HepG2 (cell line): ENCODE measurements at regions not wholly inside any gene's neighbourhood (a gene's known extent, or its start where the extent isn't known, plus 50 kb on each side); places are given as distances from the start of the nearest gene placed in this dataset.

Source experiments
- BORCS8-MEF2B ChIP-seq: sonication (generic); formaldehyde crosslinking; IDR thresholded peaks from 2 replicates; pipeline ENCODE4 v1.8.0; 2022; ENCODE audit warnings: mild to moderate bottlenecking, missing genetic modification reagents
- CEBPB ChIP-seq: IDR thresholded peaks from 2 replicates; pipeline ENCODE4 v1.6.1; 2011; ENCODE audit warnings: low read depth, low read length, improper control_type of control experiment, borderline replicate concordance
- FOXA3 ChIP-seq: IDR thresholded peaks from 2 replicates; pipeline ENCODE4 v1.6.1; 2016; ENCODE audit warnings: missing genetic modification reagents, missing compliant biosample characterization
- POLR2AphosphoS2 ChIP-seq: IDR thresholded peaks from 2 replicates; pipeline ENCODE4 v1.6.1; 2011; ENCODE audit warnings: low read depth, low read length, improper control_type of control experiment
- TBX3 ChIP-seq: fragments of 450-650 bp; IDR thresholded peaks from 2 replicates; pipeline ENCODE4 v1.6.1; 2017; ENCODE audit warnings: antibody characterized with exemption, mild to moderate bottlenecking, inconsistent platforms, borderline replicate concordance
- ZC3H4 ChIP-seq: sonication (generic); formaldehyde crosslinking; IDR thresholded peaks from 2 replicates; pipeline ENCODE4 v1.4.0; 2020; ENCODE audit warnings: missing genetic modification reagents, borderline replicate concordance
- TF ChIP-seq, protein P1 (sequence below): sonication (generic); formaldehyde crosslinking; IDR thresholded peaks from 2 replicates; pipeline ENCODE4 v1.4.0; 2020; ENCODE audit warnings: missing genetic modification reagents
- TF ChIP-seq, protein P2 (sequence below): sonication (generic); formaldehyde crosslinking; IDR thresholded peaks from 2 replicates; pipeline ENCODE4 v1.5.0; 2020; ENCODE audit warnings: mild to moderate bottlenecking, missing genetic modification reagents, moderate library complexity

DNA sequence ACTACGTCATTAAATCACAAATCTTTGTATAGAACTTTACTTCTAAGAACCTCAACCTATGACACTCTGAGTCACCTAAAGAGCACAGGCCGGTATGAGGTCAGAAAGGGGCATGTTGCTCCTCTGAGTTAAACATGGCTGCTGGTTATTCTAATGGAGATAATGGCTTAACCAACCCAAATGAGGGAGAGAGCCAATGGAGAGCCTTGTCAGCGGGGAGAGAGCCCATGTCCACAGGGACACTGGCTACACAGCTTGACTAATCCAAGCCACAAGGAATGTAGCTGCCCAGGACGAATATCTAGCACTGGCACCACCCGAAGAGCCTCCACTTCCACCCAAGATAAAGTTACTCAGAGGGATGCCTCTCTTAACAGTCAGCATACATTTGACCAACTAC is 77.0 kb upstream of the STAC start:
- no peak for TF ChIP-seq ZC3H4
- TF ChIP-seq FOXA3 (CRISPR knock-in tag) = no peak
- no peak for TF ChIP-seq POLR2AphosphoS2
- no peak for TF ChIP-seq TBX3
- TF ChIP-seq, protein P1, sequence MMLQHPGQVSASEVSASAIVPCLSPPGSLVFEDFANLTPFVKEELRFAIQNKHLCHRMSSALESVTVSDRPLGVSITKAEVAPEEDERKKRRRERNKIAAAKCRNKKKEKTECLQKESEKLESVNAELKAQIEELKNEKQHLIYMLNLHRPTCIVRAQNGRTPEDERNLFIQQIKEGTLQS (CRISPR knock-in tag) = no peak
- TF ChIP-seq, protein P2, sequence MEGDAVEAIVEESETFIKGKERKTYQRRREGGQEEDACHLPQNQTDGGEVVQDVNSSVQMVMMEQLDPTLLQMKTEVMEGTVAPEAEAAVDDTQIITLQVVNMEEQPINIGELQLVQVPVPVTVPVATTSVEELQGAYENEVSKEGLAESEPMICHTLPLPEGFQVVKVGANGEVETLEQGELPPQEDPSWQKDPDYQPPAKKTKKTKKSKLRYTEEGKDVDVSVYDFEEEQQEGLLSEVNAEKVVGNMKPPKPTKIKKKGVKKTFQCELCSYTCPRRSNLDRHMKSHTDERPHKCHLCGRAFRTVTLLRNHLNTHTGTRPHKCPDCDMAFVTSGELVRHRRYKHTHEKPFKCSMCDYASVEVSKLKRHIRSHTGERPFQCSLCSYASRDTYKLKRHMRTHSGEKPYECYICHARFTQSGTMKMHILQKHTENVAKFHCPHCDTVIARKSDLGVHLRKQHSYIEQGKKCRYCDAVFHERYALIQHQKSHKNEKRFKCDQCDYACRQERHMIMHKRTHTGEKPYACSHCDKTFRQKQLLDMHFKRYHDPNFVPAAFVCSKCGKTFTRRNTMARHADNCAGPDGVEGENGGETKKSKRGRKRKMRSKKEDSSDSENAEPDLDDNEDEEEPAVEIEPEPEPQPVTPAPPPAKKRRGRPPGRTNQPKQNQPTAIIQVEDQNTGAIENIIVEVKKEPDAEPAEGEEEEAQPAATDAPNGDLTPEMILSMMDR (CRISPR knock-in tag) = no peak
- no peak for TF ChIP-seq CEBPB
- no peak for TF ChIP-seq BORCS8-MEF2B (CRISPR knock-in tag)
